Heart left ventricle (tissue), 16 donors: ENCODE measurements at regions not wholly inside any gene's neighbourhood (a gene's known extent, or its start where the extent isn't known, plus 50 kb on each side); places are given as distances from the start of the nearest gene placed in this dataset.

Experiments
- ATAC-seq, 4 donors: fragments of 200-7000 bp; cut with Tn5 transposase; one replicate each; pipeline ENCODE4 v1.9.1; 2020 to 2022; ENCODE audit warnings: moderate library complexity in 4 of 4, mild to moderate bottlenecking in 3 of 4, moderate number of reproducible peaks in 1 of 4
- DNase-seq, 5 donors: peaks; one replicate each; pipeline ENCODE4 v3.0.0-alpha.2; 2020
- H3K27ac ChIP-seq, 12 donors: fragments of 200-600 bp; sonication (generic) in 4 of 12; one replicate each; pipeline versions ENCODE4 v1.5.0 to v1.8.0; 2016 to 2022; ENCODE audit warnings: mild to moderate bottlenecking in 2 of 12
- H3K27me3 ChIP-seq, 9 donors: fragments of 200-600 bp; sonication (generic) in 2 of 9; one replicate each; pipeline versions ENCODE4 v1.5.1 to v1.8.0; 2016 to 2022; ENCODE audit warnings: mild to moderate bottlenecking in 3 of 9
- H3K36me3 ChIP-seq, 9 donors: fragments of 200-600 bp; sonication (generic) in 2 of 9; one replicate each; pipeline versions ENCODE4 v1.5.0 to v1.8.0; 2018 to 2022; ENCODE audit warnings: mild to moderate bottlenecking in 2 of 9
- H3K4me1 ChIP-seq, 12 donors: fragments of 200-600 bp; sonication (generic) in 4 of 12; one replicate each; pipeline versions ENCODE4 v1.5.0 to v1.8.0; 2016 to 2022; ENCODE audit warnings: mild to moderate bottlenecking in 3 of 12
- H3K4me3 ChIP-seq, 12 donors: fragments of 200-600 bp; sonication (generic) in 4 of 12; one replicate each; pipeline versions ENCODE4 v1.5.0 to v1.8.0; 2017 to 2022; ENCODE audit warnings: mild to moderate bottlenecking in 9 of 12, moderate library complexity in 4 of 12
- H3K9me3 ChIP-seq, 12 donors: fragments of 200-600 bp; sonication (generic) in 4 of 12; one replicate each; pipeline versions ENCODE4 v1.5.0 to v1.8.0; 2016 to 2022; ENCODE audit warnings: mild to moderate bottlenecking in 1 of 12
- POLR2A ChIP-seq, 2 donors: fragments of 450-650 bp; IDR thresholded peaks; one replicate each; pipeline ENCODE4 v1.6.1; 2017; ENCODE audit warnings: antibody characterized with exemption in 2 of 2, mild to moderate bottlenecking in 2 of 2, moderate library complexity in 2 of 2
- WGBS, 4 donors: extraction: QIAGEN DNeasy Blood & Tissue Kit in 2 of 4; methylation state at CpG; one replicate each; pipeline versions ENCODE4 v1.1.5 to v1.1.7; 2013 to 2018; 5-methylcytosine and 5-hydroxymethylcytosine counted together
- intact Hi-C, 10 donors: fragments of 100-400 bp; cut with DNase I; formaldehyde crosslinking; loops; one replicate each; pipeline versions ENCODE4 v1.11.1 to v1.14.2; 2022
- TF ChIP-seq, protein P1 (sequence below), 12 donors: fragments of 200-600 bp; sonication (generic) in 4 of 12; IDR thresholded peaks; one replicate each; pipeline versions ENCODE4 v1.5.0 to v1.8.0; 2018 to 2022; ENCODE audit warnings: antibody characterized with exemption in 12 of 12, mild to moderate bottlenecking in 5 of 12
- donor health status: ischemic (EF 13 %, LVEDD 7.1; RV severe dilation, severe dysfunction).
- donor health status: healthy with polysubstance abuse.
- donor health status: DM: no; HTN: yes; CAD: no.
- donor health status: DM: no; HTN: no; CAD: no.
- donor health status: ischemic (EF 25% LVEDD 6.9; RV normal size, moderate dysfunction).
- donor health status: ischemic (EF 25% LVEDD 5.7; RV mildly dilated, moderate dysfunction).
- donor health status: healthy.
- donor health status: DM: yes; HTN: yes; CAD: no.
- donor health status: ischemic (EF 35%, LVEDD 5.7; RV mildly dilated, moderate dysfunction).
- donor health status: nonischemic (EF 11% LVEDD 7.7; RV severe dilation, severe dysfunction).
- donor health status: DM: yes; HTN: yes; CAD: no.
- donor health status: PGD.
- donor health status: ischemic (EF 29% LVEDD 5.4; RV normal size, mild dysfunction).
- donor health status: nonischemic (EF 23%, LVEDD 6.1; RV moderate dilation, normal function).

GRCh38 chr9:93392974-93393373 is 58.5 kb upstream of the FAM120A start:
- intact Hi-C loops: loop anchor here in 1 of 10 donors (10.0 kb wide), 1 partner anchor 732 kb away; no protein-coding TSS in a partner anchor
- TF ChIP-seq, protein P1, sequence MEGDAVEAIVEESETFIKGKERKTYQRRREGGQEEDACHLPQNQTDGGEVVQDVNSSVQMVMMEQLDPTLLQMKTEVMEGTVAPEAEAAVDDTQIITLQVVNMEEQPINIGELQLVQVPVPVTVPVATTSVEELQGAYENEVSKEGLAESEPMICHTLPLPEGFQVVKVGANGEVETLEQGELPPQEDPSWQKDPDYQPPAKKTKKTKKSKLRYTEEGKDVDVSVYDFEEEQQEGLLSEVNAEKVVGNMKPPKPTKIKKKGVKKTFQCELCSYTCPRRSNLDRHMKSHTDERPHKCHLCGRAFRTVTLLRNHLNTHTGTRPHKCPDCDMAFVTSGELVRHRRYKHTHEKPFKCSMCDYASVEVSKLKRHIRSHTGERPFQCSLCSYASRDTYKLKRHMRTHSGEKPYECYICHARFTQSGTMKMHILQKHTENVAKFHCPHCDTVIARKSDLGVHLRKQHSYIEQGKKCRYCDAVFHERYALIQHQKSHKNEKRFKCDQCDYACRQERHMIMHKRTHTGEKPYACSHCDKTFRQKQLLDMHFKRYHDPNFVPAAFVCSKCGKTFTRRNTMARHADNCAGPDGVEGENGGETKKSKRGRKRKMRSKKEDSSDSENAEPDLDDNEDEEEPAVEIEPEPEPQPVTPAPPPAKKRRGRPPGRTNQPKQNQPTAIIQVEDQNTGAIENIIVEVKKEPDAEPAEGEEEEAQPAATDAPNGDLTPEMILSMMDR (IDR thresholded peaks at IDR 0.05): no peak
- no peak for TF ChIP-seq POLR2A (IDR thresholded peaks at IDR 0.05)

More at GRCh38 chr9:93392974-93393373, 58.5 kb upstream of the FAM120A start:
- DNase-seq: no peak
- ATAC-seq: no peak
- Histone ChIP-seq H3K27ac (no peak overlapping the region), H3K27me3 (no peaks in the 10 kb centered on the region), H3K4me3 (no peak overlapping the region), H3K4me1 (no peaks in the 10 kb centered on the region), H3K36me3 (no peaks in the 10 kb centered on the region), H3K9me3 (peaks cover 0 to 6% (median 0%) of the 10 kb centered on the region in 12 donors)
- WGBS, 4 donors: 86 to 94% (median 91%) methylated on average over 9 to 10 of the region's 10 CpGs
